ENCODE measurements at regions not wholly inside any gene's neighbourhood (a gene's known extent, or its start where the extent isn't known, plus 50 kb on each side); places are given as distances from the start of the nearest gene placed in this dataset.
"Not testable (repeated sequence)": the region's sequence is repeated elsewhere in the genome, so short reads cannot be mapped to it uniquely, and the experiment has no call there.

- Histone ChIP-seq H3K9me3 (replicated peaks; ENCODE audit: insufficient read depth, low read length) (no peaks in the 10 kb centered on the region), H3K27ac (ENCODE audit: low read length) (no peak overlapping the region), H3K27me3 (replicated peaks; ENCODE audit: insufficient read depth, low read length) (no peaks in the 10 kb centered on the region), H3F3A (ENCODE audit: insufficient read depth, low read length) (no peaks in the 10 kb centered on the region), H4K20me1 (ENCODE audit: insufficient read depth, low read length) (no peaks in the 10 kb centered on the region), H3K9me2 (replicated peaks; ENCODE audit: insufficient read depth, low read length) (no peaks in the 10 kb centered on the region), H3K36me3 (replicated peaks; ENCODE audit: insufficient read depth, low read length) (no peaks in the 10 kb centered on the region), H3K4me3 (ENCODE audit: low read length) (no peak overlapping the region), H2AFZ (ENCODE audit: low read length) (no peak overlapping the region), H3K9ac (ENCODE audit: low read length) (no peak overlapping the region), H3K79me2 (ENCODE audit: low read length) (no peaks in the 10 kb centered on the region), H3K4me1 (ENCODE audit: low read length) (no peaks in the 10 kb centered on the region), H3K4me2 (ENCODE audit: low read depth, low read length) (no peak overlapping the region)
- TF ChIP-seq, protein P1, sequence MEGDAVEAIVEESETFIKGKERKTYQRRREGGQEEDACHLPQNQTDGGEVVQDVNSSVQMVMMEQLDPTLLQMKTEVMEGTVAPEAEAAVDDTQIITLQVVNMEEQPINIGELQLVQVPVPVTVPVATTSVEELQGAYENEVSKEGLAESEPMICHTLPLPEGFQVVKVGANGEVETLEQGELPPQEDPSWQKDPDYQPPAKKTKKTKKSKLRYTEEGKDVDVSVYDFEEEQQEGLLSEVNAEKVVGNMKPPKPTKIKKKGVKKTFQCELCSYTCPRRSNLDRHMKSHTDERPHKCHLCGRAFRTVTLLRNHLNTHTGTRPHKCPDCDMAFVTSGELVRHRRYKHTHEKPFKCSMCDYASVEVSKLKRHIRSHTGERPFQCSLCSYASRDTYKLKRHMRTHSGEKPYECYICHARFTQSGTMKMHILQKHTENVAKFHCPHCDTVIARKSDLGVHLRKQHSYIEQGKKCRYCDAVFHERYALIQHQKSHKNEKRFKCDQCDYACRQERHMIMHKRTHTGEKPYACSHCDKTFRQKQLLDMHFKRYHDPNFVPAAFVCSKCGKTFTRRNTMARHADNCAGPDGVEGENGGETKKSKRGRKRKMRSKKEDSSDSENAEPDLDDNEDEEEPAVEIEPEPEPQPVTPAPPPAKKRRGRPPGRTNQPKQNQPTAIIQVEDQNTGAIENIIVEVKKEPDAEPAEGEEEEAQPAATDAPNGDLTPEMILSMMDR (IDR thresholded peaks at IDR 0.05; ENCODE audit: low read length), result no peak
- no peak for TF ChIP-seq EZH2 (optimal IDR thresholded peaks at IDR 0.05; ENCODE audit: low read depth, low read length)
- TF ChIP-seq EZH2phosphoT487 (IDR thresholded peaks at IDR 0.05; ENCODE audit: low read length), result no peak
- DNase-seq, result no peak
Observed at GRCh38 chr5:142210864-142211412, 102.4 kb downstream of the NDFIP1 start.

DNA sequence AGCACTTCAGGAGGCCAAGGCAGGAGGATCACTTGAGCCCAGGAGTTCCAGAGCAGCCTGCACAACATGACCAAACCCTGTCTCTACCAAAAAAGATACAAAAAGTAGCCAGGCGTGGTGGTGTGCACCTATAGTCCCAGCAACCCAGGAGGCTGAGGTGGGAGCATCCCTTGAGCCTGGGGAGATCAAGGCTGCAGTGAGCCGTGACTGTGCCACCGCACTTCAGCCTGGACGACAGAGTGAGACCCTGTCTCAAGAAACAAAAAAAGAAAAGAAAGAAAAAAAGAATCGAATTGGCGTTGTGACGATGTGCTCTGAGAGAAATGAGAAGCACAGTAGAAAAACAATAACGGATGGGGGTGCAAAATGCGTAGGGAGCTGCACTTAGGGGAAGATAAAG, 101.4 kb downstream of the NDFIP1 start:
- Histone ChIP-seq H2AFZ (ENCODE audit: low read length) (no peak overlapping the region), H3K27ac (ENCODE audit: low read length) (no peak overlapping the region), H3K36me3 (replicated peaks; ENCODE audit: insufficient read depth, low read length) (no peaks in the 10 kb centered on the region), H3K9me3 (replicated peaks; ENCODE audit: insufficient read depth, low read length) (no peaks in the 10 kb centered on the region), H3K4me1 (ENCODE audit: low read length) (no peaks in the 10 kb centered on the region), H3K79me2 (ENCODE audit: low read length) (no peaks in the 10 kb centered on the region), H3K27me3 (replicated peaks; ENCODE audit: insufficient read depth, low read length) (no peaks in the 10 kb centered on the region), H3F3A (ENCODE audit: insufficient read depth, low read length) (no peaks in the 10 kb centered on the region), H3K9me2 (replicated peaks; ENCODE audit: insufficient read depth, low read length) (no peaks in the 10 kb centered on the region), H3K4me3 (ENCODE audit: low read length) (no peak overlapping the region), H3K4me2 (ENCODE audit: low read depth, low read length) (no peak overlapping the region), H3K9ac (ENCODE audit: low read length) (no peak overlapping the region), H4K20me1 (ENCODE audit: insufficient read depth, low read length) (no peaks in the 10 kb centered on the region)
- no peak for DNase-seq
- no peak for TF ChIP-seq EZH2phosphoT487 (IDR thresholded peaks at IDR 0.05; ENCODE audit: low read length)
- TF ChIP-seq EZH2 (optimal IDR thresholded peaks at IDR 0.05; ENCODE audit: low read depth, low read length), result no peak
- TF ChIP-seq, protein P1 (IDR thresholded peaks at IDR 0.05; ENCODE audit: low read length), result no peak

- H3K36me3 ChIP-seq (replicated peaks; ENCODE audit: insufficient read depth, low read length), result no peaks in the 10 kb centered on the region
- TF ChIP-seq EZH2 (optimal IDR thresholded peaks at IDR 0.05; ENCODE audit: low read depth, low read length) (no peak), EZH2phosphoT487 (IDR thresholded peaks at IDR 0.05; ENCODE audit: low read length) (no peak)
- TF ChIP-seq, protein P1 (IDR thresholded peaks at IDR 0.05; ENCODE audit: low read length), result no peak
- no peaks in the 10 kb centered on the region for H4K20me1 ChIP-seq (ENCODE audit: insufficient read depth, low read length)
- H3F3A ChIP-seq (ENCODE audit: insufficient read depth, low read length), result no peaks in the 10 kb centered on the region
- no peak for DNase-seq
- no peaks in the 10 kb centered on the region for H3K9me2 ChIP-seq (replicated peaks; ENCODE audit: insufficient read depth, low read length)
- no peaks in the 10 kb centered on the region for H3K9me3 ChIP-seq (replicated peaks; ENCODE audit: insufficient read depth, low read length)
- H3K27ac ChIP-seq (ENCODE audit: low read length), result no peak overlapping the region
- H3K4me2 ChIP-seq (ENCODE audit: low read depth, low read length), result no peak overlapping the region
- no peak overlapping the region for H2AFZ ChIP-seq (ENCODE audit: low read length)
- no peak overlapping the region for H3K9ac ChIP-seq (ENCODE audit: low read length)
- no peaks in the 10 kb centered on the region for H3K4me1 ChIP-seq (ENCODE audit: low read length)
- H3K79me2 ChIP-seq (ENCODE audit: low read length), result no peaks in the 10 kb centered on the region
- H3K4me3 ChIP-seq (ENCODE audit: low read length), result no peak overlapping the region
- H3K27me3 ChIP-seq (replicated peaks; ENCODE audit: insufficient read depth, low read length), result no peaks in the 10 kb centered on the region
Observed at GRCh38 chr5:142208777-142209312, 100.3 kb downstream of the NDFIP1 start.

DNA sequence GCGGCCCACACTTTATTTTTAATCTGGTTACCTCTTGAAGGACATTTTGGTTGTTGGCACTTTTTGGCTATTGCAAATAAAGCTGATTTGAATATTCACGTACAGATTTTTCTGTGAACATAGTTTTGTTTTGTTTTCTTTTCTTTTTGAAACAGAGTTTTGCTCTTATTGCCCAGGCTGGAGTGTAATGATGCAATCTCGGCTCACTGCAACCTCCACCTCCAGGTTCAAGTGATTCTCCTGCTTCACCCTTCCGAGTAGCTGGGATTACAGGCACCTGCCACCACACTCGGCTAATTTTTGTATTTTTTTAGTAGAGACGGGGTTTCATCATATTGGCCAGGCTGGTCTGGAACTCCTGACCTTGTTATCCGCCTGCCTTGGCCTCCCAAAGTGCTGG, 99.7 kb downstream of the NDFIP1 start:
- H2AFZ ChIP-seq (ENCODE audit: low read length); H3K36me3 ChIP-seq (replicated peaks; ENCODE audit: insufficient read depth, low read length); H3K79me2 ChIP-seq (ENCODE audit: low read length); H3K4me2 ChIP-seq (ENCODE audit: low read depth, low read length); H4K20me1 ChIP-seq (ENCODE audit: insufficient read depth, low read length); H3F3A ChIP-seq (ENCODE audit: insufficient read depth, low read length); DNase-seq; H3K4me1 ChIP-seq (ENCODE audit: low read length); H3K9me2 ChIP-seq (replicated peaks; ENCODE audit: insufficient read depth, low read length); H3K9ac ChIP-seq (ENCODE audit: low read length); H3K27me3 ChIP-seq (replicated peaks; ENCODE audit: insufficient read depth, low read length); H3K9me3 ChIP-seq (replicated peaks; ENCODE audit: insufficient read depth, low read length); H3K27ac ChIP-seq (ENCODE audit: low read length); H3K4me3 ChIP-seq (ENCODE audit: low read length): not testable (repeated sequence)
